NCI-H2107 treated with DMSO at 0.1 percent for 48 hours (cell line): ENCODE measurements at regions not wholly inside any gene's neighbourhood (a gene's known extent, or its start where the extent isn't known, plus 50 kb on each side); places are given as distances from the start of the nearest gene placed in this dataset.
"Not testable (repeated sequence)": the region's sequence is repeated elsewhere in the genome, so short reads cannot be mapped to it uniquely, and the experiment has no call there.

ENCODE experiments used
- DNase-seq: peaks from one replicate; lab custom pipeline; 2025; ENCODE audit not compliant: unreplicated experiment; lab: John Stamatoyannopoulos, UW

GRCh38 chr4:38373375-38373774 is 290.6 kb upstream of the KLF3 start:
- DNase-seq = no peak

DNA sequence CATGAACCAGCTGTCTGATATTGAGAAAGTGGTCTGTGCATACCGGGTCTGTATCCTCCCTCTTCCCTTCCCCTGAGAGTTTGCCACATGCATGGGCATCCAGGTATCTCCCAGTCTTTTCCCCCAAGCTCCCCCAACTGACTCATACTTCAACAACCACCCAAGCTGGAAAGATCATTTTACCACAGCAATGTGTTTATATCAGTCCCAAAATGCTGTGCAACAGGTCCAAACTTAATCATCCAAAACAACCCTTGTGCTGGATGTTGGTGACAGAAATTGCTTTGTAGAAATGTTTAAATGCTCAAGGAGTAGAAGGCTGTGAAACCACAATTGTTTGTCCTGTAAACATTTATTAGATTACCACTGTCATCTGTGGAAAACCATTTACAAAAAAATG is 286.8 kb upstream of the KLF3 start:
- no peak for DNase-seq

GRCh38 chr4:38378478-38378877 is 285.5 kb upstream of the KLF3 start:
- no peak for DNase-seq

DNA sequence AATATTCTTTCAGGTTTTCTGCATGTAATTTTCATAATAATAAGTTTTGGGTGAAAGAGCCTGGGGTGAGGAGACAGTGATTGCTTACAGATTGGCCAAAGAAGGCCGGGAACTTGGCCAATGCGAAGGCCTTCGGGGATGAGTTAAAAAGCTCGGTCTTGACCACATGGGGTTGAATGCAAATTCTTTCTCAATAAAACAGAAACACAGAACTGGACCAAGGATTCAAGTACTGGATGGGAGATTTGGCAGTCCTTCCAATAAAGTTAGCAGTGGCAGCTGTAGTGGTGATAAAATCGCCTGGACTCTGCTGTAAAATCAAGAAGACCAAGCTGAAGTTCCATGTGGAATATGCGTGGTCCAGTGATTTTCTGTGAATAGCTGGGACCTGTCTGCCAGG is 282.2 kb upstream of the KLF3 start:
- DNase-seq = no peak

GRCh38 chr4:38382520-38382919 is 281.5 kb upstream of the KLF3 start:
- peak; percentile 6 for DNase-seq

DNA sequence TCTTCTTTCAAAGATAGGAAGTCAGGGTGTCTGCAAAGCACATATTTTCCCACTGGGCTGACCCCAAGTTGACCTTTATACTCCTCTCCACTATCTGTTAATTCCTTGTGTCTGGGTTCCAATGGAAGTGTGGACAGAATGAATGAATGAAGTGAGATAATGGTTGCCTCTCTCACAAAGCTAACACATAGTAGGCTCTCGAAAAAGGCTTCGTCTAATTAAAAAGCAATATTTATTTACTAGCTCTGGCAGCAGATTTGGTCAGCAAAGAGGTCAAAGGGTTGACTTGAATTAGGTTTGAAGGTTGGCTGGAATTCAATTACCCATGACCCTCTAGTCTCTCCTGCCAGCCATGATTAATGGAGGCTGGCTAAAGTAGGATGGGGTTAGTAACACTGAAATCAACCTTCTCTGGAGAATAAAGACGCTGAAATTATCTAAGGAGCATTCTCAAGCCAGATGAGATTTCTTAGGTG is 280.3 kb upstream of the KLF3 start:
- no peak for DNase-seq

DNA sequence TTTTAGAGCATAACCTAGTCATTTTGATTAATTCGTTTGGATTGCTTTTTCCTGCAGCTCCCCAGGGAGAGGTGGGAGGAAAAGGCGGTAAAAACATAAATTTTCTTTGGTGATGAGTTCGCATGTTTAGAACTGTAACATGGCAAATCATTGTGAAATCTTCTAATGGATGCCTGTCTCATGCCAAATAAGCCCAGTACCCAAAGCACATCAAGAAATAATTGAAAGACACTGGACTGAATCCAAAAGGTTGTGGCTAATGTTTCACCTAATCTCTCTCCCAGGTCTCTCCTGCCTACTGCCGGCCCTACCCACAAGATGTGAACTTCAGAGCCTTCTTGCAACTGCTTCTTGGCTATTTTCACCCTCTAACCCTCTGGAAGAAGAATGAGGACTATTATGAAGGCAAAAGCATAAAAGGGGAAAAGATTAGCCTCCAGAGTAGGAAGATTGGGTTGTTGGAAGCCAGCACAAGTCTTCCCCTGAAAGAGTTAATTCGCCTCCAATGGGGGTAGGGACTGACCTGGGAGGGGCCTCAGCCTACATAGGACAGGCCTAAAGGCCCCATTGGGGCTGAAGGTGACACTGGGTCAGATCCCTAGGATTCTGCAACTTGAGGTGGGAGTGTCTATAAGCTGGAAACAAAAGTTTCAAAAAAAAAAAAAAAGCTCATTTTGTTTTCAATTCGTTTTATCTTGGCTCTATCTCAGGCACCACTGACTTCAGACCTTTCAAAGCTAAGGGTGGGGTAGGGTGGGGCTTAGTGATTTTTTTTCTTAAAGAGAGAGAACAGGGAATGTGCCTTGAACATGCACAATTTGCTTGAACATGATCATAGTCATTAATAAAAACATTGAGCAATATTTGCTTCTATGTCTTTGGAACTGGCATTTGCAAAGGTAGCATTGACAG is 278.6 kb upstream of the KLF3 start:
- no peak for DNase-seq

GRCh38 chr4:38386005-38386551 is 277.9 kb upstream of the KLF3 start:
- DNase-seq = no peak

GRCh38 chr4:38386654-38387188 is 277.3 kb upstream of the KLF3 start:
- peak; percentile 46 for DNase-seq

GRCh38 chr4:38387348-38387747 is 276.7 kb upstream of the KLF3 start:
- peak; percentile 32 for DNase-seq

- no peak for DNase-seq
Observed at GRCh38 chr4:38387819-38388218, 276.2 kb upstream of the KLF3 start.

GRCh38 chr4:38388907-38389306 is 275.1 kb upstream of the KLF3 start:
- DNase-seq = not testable (repeated sequence)

DNA sequence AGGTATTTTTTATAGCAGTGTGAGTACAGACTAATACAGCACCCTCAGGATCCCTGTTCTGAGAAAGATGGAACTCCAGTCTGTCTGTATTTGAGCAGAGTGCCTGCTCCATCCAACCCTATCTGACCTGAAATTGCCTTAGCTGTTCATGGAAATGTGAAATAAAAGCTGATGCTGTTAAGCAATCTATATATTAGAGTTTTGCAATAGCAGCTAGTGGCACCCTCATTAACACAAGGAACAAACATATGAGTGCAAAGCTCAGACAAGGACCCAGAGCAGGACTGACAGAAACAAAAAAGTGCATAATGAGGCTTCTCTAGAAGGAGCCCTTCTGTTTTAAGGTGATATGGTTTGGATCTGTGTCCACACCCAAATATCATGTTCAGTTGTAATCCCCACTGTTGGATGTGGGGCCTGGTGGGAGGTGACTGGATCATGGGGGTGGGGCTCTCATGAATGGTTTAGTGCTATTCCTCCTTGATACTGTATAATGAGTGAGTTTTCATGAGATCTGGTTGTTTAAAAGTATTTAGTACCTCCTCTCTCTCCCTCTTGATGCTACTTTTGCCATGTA is 272.9 kb upstream of the KLF3 start:
- no peak for DNase-seq

GRCh38 chr4:38392223-38392855 is 271.7 kb upstream of the KLF3 start:
- DNase-seq = no peak

- DNase-seq = no peak
Observed at GRCh38 chr4:38396091-38396490, 267.9 kb upstream of the KLF3 start.

DNA sequence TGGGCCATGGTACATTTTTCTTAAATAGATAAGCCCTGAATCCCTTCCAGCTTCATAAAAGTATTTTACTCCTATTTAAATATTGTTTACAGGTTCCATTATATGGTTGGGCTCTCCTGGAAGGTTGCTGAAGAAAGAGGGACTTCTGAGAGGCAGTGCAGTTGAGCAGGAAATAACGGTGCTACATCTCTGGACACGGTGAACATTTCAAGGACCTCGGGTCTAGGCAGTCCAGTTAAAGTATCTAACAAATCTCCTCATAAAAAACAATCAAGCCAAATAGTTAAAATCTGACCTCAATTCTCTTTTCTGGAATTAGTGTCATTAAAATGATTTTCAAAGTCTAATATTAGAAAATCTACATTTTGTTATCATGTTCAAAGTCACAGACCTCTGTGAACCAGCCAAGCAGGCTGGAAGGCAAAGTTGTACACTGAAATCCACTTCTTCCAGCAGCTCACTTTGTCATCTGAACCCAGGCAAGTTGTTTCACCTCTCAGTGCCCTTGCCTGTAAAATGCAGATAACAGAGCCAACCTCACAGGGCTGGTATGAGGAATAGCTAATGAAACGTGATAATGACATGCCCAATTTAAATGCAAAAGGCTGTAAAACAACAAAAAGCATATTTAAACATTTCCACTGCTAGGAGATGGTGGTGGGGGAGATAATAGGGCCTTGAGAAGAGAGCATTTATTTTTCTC is 267.0 kb upstream of the KLF3 start:
- no peak for DNase-seq

DNA sequence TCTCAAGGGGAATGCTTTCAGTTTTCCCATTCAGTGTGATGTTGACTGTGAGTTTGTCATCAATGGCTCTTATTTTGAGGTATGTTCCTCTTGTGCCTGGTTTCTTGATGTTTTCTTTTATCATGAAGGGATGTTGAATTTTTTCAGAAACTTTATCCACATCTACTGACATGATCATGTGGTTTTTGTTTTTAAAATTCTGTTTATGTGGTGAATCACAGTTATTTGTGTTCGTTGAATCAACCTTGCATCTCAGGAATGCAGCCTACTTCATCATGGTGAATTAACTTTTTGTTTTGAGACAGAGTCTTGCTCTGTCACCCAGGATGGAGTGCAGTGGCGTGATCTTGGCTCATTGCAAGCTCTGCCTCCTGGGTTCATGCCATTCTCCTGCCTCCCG is 263.1 kb upstream of the KLF3 start:
- no peak for DNase-seq

DNA sequence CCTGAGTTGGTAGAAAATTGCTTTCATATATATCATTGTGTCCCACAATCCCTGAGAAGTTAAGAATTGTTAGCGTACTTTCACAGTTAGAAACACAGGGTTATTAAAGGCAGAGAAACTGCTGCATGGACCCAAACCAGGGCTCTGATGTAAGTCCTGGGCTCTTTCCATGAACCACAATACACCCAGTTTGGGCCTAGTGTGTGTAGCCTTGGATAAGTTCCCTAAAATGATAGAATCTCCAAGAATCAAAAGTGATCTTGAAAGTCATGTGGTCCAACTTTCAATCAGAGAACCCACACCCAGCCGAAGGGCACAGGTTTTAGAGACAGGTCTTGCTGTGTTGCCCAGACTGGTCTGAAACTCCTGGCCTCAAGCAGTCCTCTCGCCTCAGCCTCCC is 257.8 kb upstream of the KLF3 start:
- DNase-seq = no peak

- no peak for DNase-seq
Observed at GRCh38 chr4:38409852-38410251, 254.1 kb upstream of the KLF3 start.

- no peak for DNase-seq
Observed at GRCh38 chr4:38411092-38411491, 252.9 kb upstream of the KLF3 start.

GRCh38 chr4:38411981-38412536 is 251.9 kb upstream of the KLF3 start:
- DNase-seq = no peak
